SU-DHL-6 (cell line): ENCODE measurements at regions not wholly inside any gene's neighbourhood (a gene's known extent, or its start where the extent isn't known, plus 50 kb on each side); places are given as distances from the start of the nearest gene placed in this dataset.

ENCODE experiments used
- CTCF ChIP-seq: fragments of 200-600 bp; sonication (generic); IDR thresholded peaks from one replicate; pipeline ENCODE4 v1.5.1; 2017; ENCODE audit warnings: antibody characterized with exemption, mild to moderate bottlenecking, low read length, moderate library complexity; ENCODE audit not compliant: insufficient read depth, poor library complexity, severe bottlenecking
- EZH2phosphoT487 ChIP-seq: fragments of 200-600 bp; sonication (generic), shearing (Covaris generic); conservative IDR thresholded peaks from 2 replicates; pipeline ENCODE4 v1.6.1; 2018; ENCODE audit warnings: mild to moderate bottlenecking, antibody characterized with exemption, low read length, moderate library complexity, mixed read lengths

- TF ChIP-seq EZH2phosphoT487, result no peak
- TF ChIP-seq CTCF, result no peak
Measured at GRCh38 chr7:69452797-69453196, 145.5 kb upstream of the AUTS2 start.
